ENCODE measurements at regions not wholly inside any gene's neighbourhood (a gene's known extent, or its start where the extent isn't known, plus 50 kb on each side); places are given as distances from the start of the nearest gene placed in this dataset.
A peak's percentile ranks its signal among the peaks of the same experiment; 100 is the strongest.

- no peak for DNase-seq
Observed at GRCh38 chr11:122226810-122227379, 110.9 kb upstream of the BLID start.

- DNase-seq: no peak
Observed at GRCh38 chr11:122224867-122225266, 108.9 kb upstream of the BLID start.

GRCh38 chr11:122220321-122220720 is 104.3 kb upstream of the BLID start:
- DNase-seq: no peak

GRCh38 chr11:122219791-122220190 is 103.8 kb upstream of the BLID start:
- no peak for DNase-seq

- peak; percentile 22 to 52 for DNase-seq
Observed at GRCh38 chr11:122215244-122215992, 99.4 kb upstream of the BLID start.

GRCh38 chr11:122214567-122214966 is 98.6 kb upstream of the BLID start:
- DNase-seq: no peak

GRCh38 chr11:122214080-122214479 is 98.1 kb upstream of the BLID start:
- no peak for DNase-seq

- no peak for DNase-seq
Observed at GRCh38 chr11:122213171-122213570, 97.2 kb upstream of the BLID start.

- no peak for DNase-seq
Observed at GRCh38 chr11:122210367-122210997, 94.5 kb upstream of the BLID start.

- no peak for DNase-seq
Observed at GRCh38 chr11:122209619-122210366, 93.8 kb upstream of the BLID start.

GRCh38 chr11:122207921-122208764 is 92.1 kb upstream of the BLID start:
- DNase-seq: no peak

GRCh38 chr11:122207505-122207904 is 91.5 kb upstream of the BLID start:
- no peak for DNase-seq

GRCh38 chr11:122205036-122205435 is 89.0 kb upstream of the BLID start:
- DNase-seq: no peak

- DNase-seq: no peak
Observed at GRCh38 chr11:122204206-122204605, 88.2 kb upstream of the BLID start.

GRCh38 chr11:122202951-122203456 is 87.0 kb upstream of the BLID start:
- DNase-seq: peak; percentile 43 to 55

GRCh38 chr11:122202161-122202950 is 86.3 kb upstream of the BLID start:
- DNase-seq: no peak

GRCh38 chr11:122201106-122201505 is 85.1 kb upstream of the BLID start:
- DNase-seq: no peak

- DNase-seq: no peak
Observed at GRCh38 chr11:122199661-122200060, 83.6 kb upstream of the BLID start.

- DNase-seq: no peak
Observed at GRCh38 chr11:122198291-122198983, 82.4 kb upstream of the BLID start.

GRCh38 chr11:122197066-122197987 is 81.3 kb upstream of the BLID start:
- no peak for DNase-seq

Measured in stimulated activated CD4-positive, alpha-beta T cell treated with anti-CD3 and anti-CD28 coated beads, Interleukin-2, amount 100 ng/mL, for 24 hours (primary cell).